ENCODE measurements at regions not wholly inside any gene's neighbourhood (a gene's known extent, or its start where the extent isn't known, plus 50 kb on each side); places are given as distances from the start of the nearest gene placed in this dataset.
"Not testable (repeated sequence)": the region's sequence is repeated elsewhere in the genome, so short reads cannot be mapped to it uniquely, and the experiment has no call there.

DNA sequence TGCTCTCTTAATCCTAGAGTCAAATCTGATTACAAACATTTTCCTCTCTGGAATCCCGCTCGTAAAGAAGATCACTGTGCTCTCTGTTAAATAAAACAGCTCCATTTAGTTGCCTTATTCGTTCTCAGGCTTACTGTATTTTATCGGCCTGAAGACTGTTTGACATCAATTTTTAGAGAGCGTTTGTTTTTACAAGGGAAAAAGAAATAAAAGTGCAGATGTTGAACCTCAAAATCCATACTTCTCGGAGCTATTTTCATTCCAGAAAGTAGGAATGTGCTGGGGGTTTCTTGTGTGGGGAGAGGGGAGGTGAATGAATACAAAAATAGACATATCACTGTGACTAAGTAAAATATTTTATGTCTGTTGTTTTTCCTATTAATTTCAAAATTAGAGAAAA, 140.1 kb downstream of the ARRDC4 start:
- H3K9me3 Mint-ChIP-seq; H3K27ac ChIP-seq (ENCODE audit: low read depth, low read length); H3K27me3 ChIP-seq (ENCODE audit: insufficient read depth, low read length, poor library complexity, severe bottlenecking); H3K4me3 ChIP-seq (ENCODE audit: low read length); H3K4me1 Mint-ChIP-seq; H3K4me3 Mint-ChIP-seq; H3K4me1 ChIP-seq (ENCODE audit: insufficient read depth, low read length); H3K27ac Mint-ChIP-seq; H3K36me3 Mint-ChIP-seq; H3K36me3 ChIP-seq (ENCODE audit: insufficient read depth, low read length); POLR2A ChIA-PET; H3K27me3 Mint-ChIP-seq; CTCF ChIA-PET; H3K9me3 ChIP-seq (ENCODE audit: low read length); DNase-seq: not testable (repeated sequence)

DNA sequence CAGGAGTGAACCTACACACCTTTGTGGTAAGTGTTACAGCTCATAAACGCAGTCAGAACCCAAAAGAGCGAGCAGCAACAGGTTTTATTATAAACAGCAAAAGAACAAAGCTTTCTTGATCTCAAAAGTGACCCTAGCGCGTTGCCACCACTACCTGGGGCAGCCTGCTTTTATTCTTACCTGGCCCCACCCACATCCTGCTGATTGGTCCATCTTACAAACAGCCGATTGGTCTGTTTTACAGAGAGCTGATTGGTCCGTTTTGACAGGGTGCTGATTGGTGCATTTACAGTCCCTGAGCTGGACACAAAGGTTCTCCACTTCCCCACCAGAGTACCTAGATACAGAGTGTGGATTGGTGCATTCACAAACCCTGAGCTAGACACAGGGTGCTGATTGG, 143.1 kb downstream of the ARRDC4 start:
- no peak overlapping the region for H3K27ac ChIP-seq (ENCODE audit: low read depth, low read length)
- H3K9me3 ChIP-seq (ENCODE audit: low read length), result no peaks in the 10 kb centered on the region
- ChIA-PET CTCF (no interaction called here), POLR2A (no interaction called here)
- Mint-ChIP-seq H3K27me3 (peaks cover 0 to 1% of the 10 kb centered on the region in 2 donors), H3K4me3 (no peak overlapping the region), H3K4me1 (no peaks in the 10 kb centered on the region), H3K36me3 (no peaks in the 10 kb centered on the region), H3K27ac (no peak overlapping the region), H3K9me3 (peaks cover 0 to 3% (median 0%) of the 10 kb centered on the region in 5 donors)
- H3K27me3 ChIP-seq (ENCODE audit: insufficient read depth, low read length, poor library complexity, severe bottlenecking), result no peaks in the 10 kb centered on the region
- no peak overlapping the region for H3K4me3 ChIP-seq (ENCODE audit: low read length)
- H3K4me1 ChIP-seq (ENCODE audit: insufficient read depth, low read length), result no peaks in the 10 kb centered on the region
- DNase-seq, result no peak
- H3K36me3 ChIP-seq (ENCODE audit: insufficient read depth, low read length), result no peaks in the 10 kb centered on the region

DNA sequence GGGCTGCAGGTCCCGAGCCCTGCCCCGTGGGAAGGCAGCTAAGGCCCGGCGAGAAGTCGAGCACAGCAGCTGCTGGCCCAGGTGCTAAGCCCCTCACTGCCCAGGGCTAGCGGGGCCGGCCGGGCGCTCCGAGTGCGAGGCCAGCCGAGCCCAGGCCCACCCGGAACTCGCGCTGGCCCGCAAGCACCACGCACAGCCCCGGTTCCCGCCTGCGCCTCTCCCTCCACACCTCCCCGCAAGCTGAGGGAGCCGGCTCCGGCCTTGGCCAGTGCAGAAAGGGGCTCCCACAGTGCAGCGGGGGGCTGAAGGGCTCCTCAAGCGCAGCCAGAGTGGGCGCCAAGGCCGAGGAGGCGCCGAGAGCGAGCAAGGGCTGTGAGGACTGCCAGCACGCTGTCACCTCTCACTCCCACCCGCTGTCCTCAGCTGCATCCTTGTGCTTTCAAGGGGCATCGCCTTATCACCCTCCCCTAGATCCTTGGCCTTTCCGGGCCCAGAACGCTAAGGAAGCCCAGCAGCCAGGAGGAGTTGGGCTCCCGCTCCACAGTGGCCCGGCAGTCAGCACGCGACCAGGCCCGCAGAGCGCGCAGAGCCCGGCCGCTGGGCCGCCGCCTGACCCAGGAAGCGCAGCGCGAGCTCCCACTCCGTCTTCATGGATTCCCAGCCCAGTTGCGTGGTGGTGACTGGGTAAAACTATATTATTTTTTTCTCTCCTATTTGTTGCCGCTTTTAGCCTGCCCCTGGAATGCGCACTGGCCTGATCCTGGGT, 144.1 kb downstream of the ARRDC4 start:
- CTCF ChIA-PET, result not testable (repeated sequence)

DNA sequence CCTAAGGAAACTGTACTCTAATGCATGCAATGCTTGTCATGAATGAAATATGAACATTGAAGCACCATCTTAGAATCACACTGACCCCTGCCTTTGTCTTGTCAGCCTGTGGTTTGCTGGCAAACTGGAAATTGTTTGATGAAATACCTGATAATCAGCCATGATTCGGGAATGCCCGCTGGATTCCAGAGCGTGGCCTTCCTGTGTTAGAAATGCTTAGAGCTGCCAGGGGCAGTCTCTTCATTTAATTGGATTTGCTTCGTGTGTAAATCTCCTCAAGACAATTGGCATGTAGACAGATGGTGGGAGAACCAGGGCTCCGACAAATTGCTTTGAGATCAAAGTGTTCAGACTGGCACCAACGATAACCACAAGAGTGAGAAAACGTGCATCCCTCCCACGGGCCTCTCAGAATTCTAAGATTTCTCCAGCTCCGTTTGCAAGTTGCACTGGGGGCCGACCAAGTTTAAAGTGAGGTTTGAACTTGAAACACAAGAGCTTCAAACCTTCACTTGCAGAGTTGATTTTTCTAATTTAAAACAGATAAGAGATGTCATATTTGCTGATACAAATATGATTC, 146.2 kb downstream of the ARRDC4 start:
- H3K4me1 ChIP-seq (ENCODE audit: insufficient read depth, low read length); H3K27ac Mint-ChIP-seq; H3K27me3 Mint-ChIP-seq; CTCF ChIA-PET; H3K27ac ChIP-seq (ENCODE audit: low read depth, low read length); H3K4me3 ChIP-seq (ENCODE audit: low read length); H3K9me3 ChIP-seq (ENCODE audit: low read length); POLR2A ChIA-PET; H3K4me3 Mint-ChIP-seq; H3K36me3 ChIP-seq (ENCODE audit: insufficient read depth, low read length); DNase-seq; H3K9me3 Mint-ChIP-seq; H3K27me3 ChIP-seq (ENCODE audit: insufficient read depth, low read length, poor library complexity, severe bottlenecking); H3K4me1 Mint-ChIP-seq; H3K36me3 Mint-ChIP-seq: not testable (repeated sequence)

More for the DNA sequence above, 144.1 kb downstream of the ARRDC4 start:
- DNase-seq; H3K9me3 ChIP-seq (ENCODE audit: low read length); H3K27ac Mint-ChIP-seq; POLR2A ChIA-PET; H3K27ac ChIP-seq (ENCODE audit: low read depth, low read length); H3K4me1 Mint-ChIP-seq; H3K4me1 ChIP-seq (ENCODE audit: insufficient read depth, low read length); H3K9me3 Mint-ChIP-seq; H3K36me3 ChIP-seq (ENCODE audit: insufficient read depth, low read length); H3K36me3 Mint-ChIP-seq; H3K4me3 Mint-ChIP-seq; H3K4me3 ChIP-seq (ENCODE audit: low read length); H3K27me3 Mint-ChIP-seq; H3K27me3 ChIP-seq (ENCODE audit: insufficient read depth, low read length, poor library complexity, severe bottlenecking): not testable (repeated sequence)

DNA sequence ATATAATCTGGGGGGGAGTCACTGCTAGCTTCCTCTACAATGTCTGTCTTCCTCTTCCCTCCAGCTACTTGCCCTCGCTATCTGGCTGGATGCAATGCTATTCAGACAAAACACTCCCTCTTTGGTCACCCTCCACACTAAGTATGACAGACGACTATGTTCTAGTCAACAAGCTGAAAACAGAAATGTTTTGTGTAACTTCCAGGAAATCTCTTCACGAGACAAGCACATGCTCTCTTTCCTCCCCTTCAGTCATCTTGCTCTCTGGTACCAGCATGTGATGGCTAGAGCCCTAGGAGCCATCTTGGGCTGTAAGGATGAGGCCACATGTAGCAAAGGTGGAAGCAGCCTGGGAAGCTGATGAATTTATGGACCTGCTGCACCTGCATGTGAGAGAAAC, 151.3 kb downstream of the ARRDC4 start:
- POLR2A ChIA-PET, result no interaction called here
- Histone ChIP-seq H3K27ac (ENCODE audit: low read depth, low read length) (no peak overlapping the region), H3K36me3 (ENCODE audit: insufficient read depth, low read length) (no peaks in the 10 kb centered on the region), H3K27me3 (ENCODE audit: insufficient read depth, low read length, poor library complexity, severe bottlenecking) (no peaks in the 10 kb centered on the region), H3K9me3 (ENCODE audit: low read length) (no peaks in the 10 kb centered on the region), H3K4me3 (ENCODE audit: low read length) (no peak overlapping the region), H3K4me1 (ENCODE audit: insufficient read depth, low read length) (no peaks in the 10 kb centered on the region)
- no peak overlapping the region for H3K27ac Mint-ChIP-seq
- DNase-seq, result no peak
- H3K9me3 Mint-ChIP-seq, result peaks cover 0 to 6% (median 0%) of the 10 kb centered on the region in 5 donors
- H3K4me3 Mint-ChIP-seq, result no peak overlapping the region
- no peaks in the 10 kb centered on the region for H3K36me3 Mint-ChIP-seq
- H3K4me1 Mint-ChIP-seq, result no peaks in the 10 kb centered on the region
- CTCF ChIA-PET, result no interaction called here
- peaks cover 0 to 7% of the 10 kb centered on the region in 2 donors for H3K27me3 Mint-ChIP-seq

DNA sequence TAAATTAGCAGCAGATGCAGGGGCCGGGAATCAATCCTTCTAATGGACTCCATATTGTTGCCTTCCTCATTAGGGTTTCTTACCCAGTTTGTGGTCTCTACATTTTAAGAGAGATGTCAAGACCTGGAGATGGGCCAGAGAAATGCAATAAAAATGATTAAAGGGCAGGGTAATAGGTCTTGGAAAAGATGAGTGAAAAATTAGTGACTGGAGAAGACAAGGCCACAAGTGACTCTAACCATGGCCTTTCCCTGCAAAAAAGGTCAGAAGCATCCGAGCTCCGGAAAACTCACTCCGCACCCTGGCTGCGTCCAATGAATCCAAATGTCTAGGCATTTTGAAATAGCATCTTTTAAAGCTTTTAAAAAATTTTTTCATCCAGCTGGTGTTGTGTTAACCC, 152.8 kb downstream of the ARRDC4 start:
- no peak overlapping the region for H3K27ac Mint-ChIP-seq
- peaks cover 0 to 7% of the 10 kb centered on the region in 2 donors for H3K27me3 Mint-ChIP-seq
- H3K9me3 Mint-ChIP-seq, result peaks cover 0 to 6% (median 2%) of the 10 kb centered on the region in 5 donors
- POLR2A ChIA-PET, result no interaction called here
- no peak for DNase-seq
- Histone ChIP-seq H3K4me1 (ENCODE audit: insufficient read depth, low read length) (no peaks in the 10 kb centered on the region), H3K27me3 (ENCODE audit: insufficient read depth, low read length, poor library complexity, severe bottlenecking) (no peaks in the 10 kb centered on the region), H3K36me3 (ENCODE audit: insufficient read depth, low read length) (no peaks in the 10 kb centered on the region), H3K4me3 (ENCODE audit: low read length) (no peak overlapping the region), H3K27ac (ENCODE audit: low read depth, low read length) (no peak overlapping the region), H3K9me3 (ENCODE audit: low read length) (no peaks in the 10 kb centered on the region)
- no peaks in the 10 kb centered on the region for H3K36me3 Mint-ChIP-seq
- no peak overlapping the region for H3K4me3 Mint-ChIP-seq
- H3K4me1 Mint-ChIP-seq, result no peaks in the 10 kb centered on the region
- CTCF ChIA-PET, result no interaction called here

DNA sequence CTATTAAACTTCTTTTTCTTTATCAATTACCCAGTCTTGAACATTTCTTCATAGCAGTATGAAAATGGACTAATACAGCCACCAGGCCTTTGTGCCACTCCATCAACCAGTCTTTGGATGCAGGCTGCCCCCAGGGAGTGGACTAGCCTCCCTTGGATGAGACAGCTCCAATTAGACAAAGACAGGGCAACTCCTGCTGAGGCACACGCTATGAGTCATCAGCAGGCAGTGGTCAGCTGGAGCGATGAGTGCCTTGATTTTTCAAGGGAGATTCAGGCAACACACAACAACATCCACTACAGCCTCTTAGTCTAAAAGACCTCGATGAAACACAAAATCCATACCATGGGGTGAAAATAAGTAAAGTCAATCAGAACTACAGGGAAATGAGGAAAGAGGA, 160.1 kb downstream of the ARRDC4 start:
- Histone ChIP-seq H3K27me3 (ENCODE audit: insufficient read depth, low read length, poor library complexity, severe bottlenecking) (no peaks in the 10 kb centered on the region), H3K4me3 (ENCODE audit: low read length) (no peak overlapping the region), H3K9me3 (ENCODE audit: low read length) (no peaks in the 10 kb centered on the region), H3K36me3 (ENCODE audit: insufficient read depth, low read length) (no peaks in the 10 kb centered on the region), H3K4me1 (ENCODE audit: insufficient read depth, low read length) (no peaks in the 10 kb centered on the region), H3K27ac (ENCODE audit: low read depth, low read length) (no peak overlapping the region)
- peaks cover 0 to 2% of the 10 kb centered on the region in 2 donors for H3K27me3 Mint-ChIP-seq
- H3K36me3 Mint-ChIP-seq, result no peaks in the 10 kb centered on the region
- peaks cover 0 to 7% (median 0%) of the 10 kb centered on the region in 5 donors for H3K9me3 Mint-ChIP-seq
- no peak overlapping the region for H3K4me3 Mint-ChIP-seq
- H3K4me1 Mint-ChIP-seq, result no peaks in the 10 kb centered on the region
- CTCF ChIA-PET, result no interaction called here
- DNase-seq, result no peak
- POLR2A ChIA-PET, result no interaction called here
- H3K27ac Mint-ChIP-seq, result no peak overlapping the region

DNA sequence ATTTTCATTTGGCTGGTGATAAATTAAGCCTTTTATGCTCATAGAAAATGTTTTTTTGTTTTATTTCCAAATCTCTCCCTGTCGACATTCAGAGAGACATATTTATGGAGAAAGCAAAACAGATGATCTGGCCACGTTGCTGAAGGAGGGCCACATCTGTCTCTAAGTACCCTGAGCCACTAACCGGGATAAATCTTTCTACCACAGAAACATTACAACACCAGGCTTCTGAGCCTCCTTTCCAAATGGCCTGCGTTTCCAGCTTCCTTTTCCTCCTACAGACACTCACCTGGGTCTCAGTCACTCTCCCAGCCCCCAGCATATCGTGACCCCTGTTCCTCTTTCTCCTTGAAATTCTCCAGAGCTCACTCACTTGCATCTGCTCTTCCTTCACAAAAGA, 161.0 kb downstream of the ARRDC4 start:
- H3K9me3 Mint-ChIP-seq, result peaks cover 0 to 7% (median 0%) of the 10 kb centered on the region in 5 donors
- H3K4me1 Mint-ChIP-seq, result no peaks in the 10 kb centered on the region
- H3K4me3 Mint-ChIP-seq, result no peak overlapping the region
- H3K4me1 ChIP-seq (ENCODE audit: insufficient read depth, low read length), result no peaks in the 10 kb centered on the region
- H3K36me3 Mint-ChIP-seq, result no peaks in the 10 kb centered on the region
- no peak for DNase-seq
- H3K9me3 ChIP-seq (ENCODE audit: low read length), result no peaks in the 10 kb centered on the region
- H3K4me3 ChIP-seq (ENCODE audit: low read length), result no peak overlapping the region
- no peaks in the 10 kb centered on the region for H3K36me3 ChIP-seq (ENCODE audit: insufficient read depth, low read length)
- peaks cover 0 to 2% of the 10 kb centered on the region in 2 donors for H3K27me3 Mint-ChIP-seq
- H3K27me3 ChIP-seq (ENCODE audit: insufficient read depth, low read length, poor library complexity, severe bottlenecking), result no peaks in the 10 kb centered on the region
- CTCF ChIA-PET, result no interaction called here
- POLR2A ChIA-PET, result no interaction called here
- no peak overlapping the region for H3K27ac ChIP-seq (ENCODE audit: low read depth, low read length)
- no peak overlapping the region for H3K27ac Mint-ChIP-seq

All from CD8-positive, alpha-beta memory T cell (primary cell).